ENCODE measurements at regions not wholly inside any gene's neighbourhood (a gene's known extent, or its start where the extent isn't known, plus 50 kb on each side); places are given as distances from the start of the nearest gene placed in this dataset.

DNA sequence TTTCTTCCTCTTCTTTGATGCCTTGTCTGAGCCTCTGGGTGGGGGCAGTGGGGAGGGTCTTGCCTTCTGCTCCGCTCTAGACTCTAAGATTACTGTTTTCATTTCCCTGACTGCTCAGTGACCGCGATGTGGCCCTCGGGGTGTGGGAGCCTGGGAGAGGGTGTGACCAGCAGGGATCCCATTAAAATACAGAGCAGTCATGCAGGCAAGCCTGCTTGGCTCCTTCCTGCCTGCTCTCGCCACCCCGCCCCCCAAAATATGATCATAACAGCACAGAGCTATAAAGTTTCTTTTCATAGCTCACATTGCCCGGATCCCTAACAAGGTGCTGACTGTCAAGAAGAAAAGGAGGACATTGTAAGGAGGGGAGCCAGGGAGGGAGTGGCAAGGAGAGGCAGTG is 332.9 kb downstream of the RAB28 start:
- Histone ChIP-seq H2AFZ (replicated peaks; ENCODE audit: low read length, poor library complexity) (no peak overlapping the region), H3K23ac (ENCODE audit: low read depth, low read length) (no peak overlapping the region), H3K9ac (ENCODE audit: low read depth, low read length) (no peak overlapping the region), H3K4me2 (ENCODE audit: low read depth, low read length) (no peak overlapping the region), H3K27me3 (ENCODE audit: control insufficient read depth, insufficient read depth, low read length) (no peaks in the 10 kb centered on the region), H4K5ac (ENCODE audit: low read depth, low read length) (no peak overlapping the region), H3K18ac (ENCODE audit: low read depth, low read length) (no peak overlapping the region), H2BK15ac (ENCODE audit: low read depth, low read length) (no peak overlapping the region), H3K4me3 (ENCODE audit: insufficient read depth, low read depth, low read length) (no peak overlapping the region), H3K4ac (ENCODE audit: low read depth, low read length) (no peak overlapping the region), H4K91ac (ENCODE audit: insufficient read depth, low read depth, low read length) (no peak overlapping the region), H2BK5ac (ENCODE audit: low read depth, low read length, poor library complexity, severe bottlenecking) (no peak overlapping the region), H3K4me1 (ENCODE audit: control insufficient read depth, insufficient read depth, low read length) (no peaks in the 10 kb centered on the region), H2BK20ac (ENCODE audit: low read depth, low read length) (no peak overlapping the region), H3K27ac (ENCODE audit: insufficient read depth, low read length) (no peak overlapping the region), H2BK120ac (ENCODE audit: low read depth, low read length) (no peak overlapping the region), H4K8ac (ENCODE audit: low read depth in 2 of 2, low read length in 2 of 2) (no peak overlapping the region), H3K56ac (ENCODE audit: extremely low read depth, insufficient read depth, low read length) (no peak overlapping the region), H3K79me1 (ENCODE audit: low read depth in 1 of 2, low read length in 2 of 2) (no peaks in the 10 kb centered on the region), H4K20me1 (ENCODE audit: insufficient read depth, low read length) (no peaks in the 10 kb centered on the region), H3K36me3 (ENCODE audit: control insufficient read depth, insufficient read depth, low read length) (no peaks in the 10 kb centered on the region), H3K9me1 (ENCODE audit: insufficient read depth, low read length) (no peaks in the 10 kb centered on the region), H2AK5ac (ENCODE audit: low read depth, low read length) (no peak overlapping the region), H3K14ac (replicated peaks; ENCODE audit: low read depth, low read length) (no peak overlapping the region), H3K9me3 (ENCODE audit: control insufficient read depth, insufficient read depth, low read length) (peaks cover 12% of the 10 kb centered on the region; the same call in 1 of the 2 replicates), H2AK9ac (replicated peaks; ENCODE audit: low read depth, low read length, poor library complexity) (no peak overlapping the region)
- no TSS peak for BruUV-seq (replicated peaks)
- POLR2A ChIA-PET (ENCODE audit: unreplicated experiment): no interaction called here
- WGBS, 2 experiments (ENCODE audit: extremely low coverage in 2 of 2, insufficient read length in 1 of 2): no CpG with 5 or more reads among the region's 7 CpGs
- intact Hi-C loops (cut with micrococcal nuclease) (no loop called here), dilution Hi-C loops (cut with HindIII; ENCODE audit: low sequenced_read_pairs, unreplicated experiment) (no loop called here), in situ Hi-C loops (cut with MboI; ENCODE audit: low sequenced_read_pairs) (no loop called here)
- ATAC-seq (ENCODE audit: low read depth): no peak
- CTCF ChIA-PET: no interaction called here
- TF ChIP-seq, protein P1, sequence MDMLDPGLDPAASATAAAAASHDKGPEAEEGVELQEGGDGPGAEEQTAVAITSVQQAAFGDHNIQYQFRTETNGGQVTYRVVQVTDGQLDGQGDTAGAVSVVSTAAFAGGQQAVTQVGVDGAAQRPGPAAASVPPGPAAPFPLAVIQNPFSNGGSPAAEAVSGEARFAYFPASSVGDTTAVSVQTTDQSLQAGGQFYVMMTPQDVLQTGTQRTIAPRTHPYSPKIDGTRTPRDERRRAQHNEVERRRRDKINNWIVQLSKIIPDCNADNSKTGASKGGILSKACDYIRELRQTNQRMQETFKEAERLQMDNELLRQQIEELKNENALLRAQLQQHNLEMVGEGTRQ (IDR thresholded peaks at IDR 0.05; ENCODE audit: low read depth, low read length): no peak
- TF ChIP-seq SMC3 (IDR thresholded peaks at IDR 0.05; ENCODE audit: low read depth, low read length): no peak
- DNase-seq: no peak
